HEK293 (cell line): ENCODE measurements at regions not wholly inside any gene's neighbourhood (a gene's known extent, or its start where the extent isn't known, plus 50 kb on each side); places are given as distances from the start of the nearest gene placed in this dataset.

Experiments used
- CTCF ChIA-PET: fragments of 350-600 bp; formaldehyde crosslinking; extraction: SDS; loops from one replicate; lab custom pipeline; 2021; ENCODE audit warnings: antibody characterized with exemption; lab: Yijun Ruan, JAX
- POLR2A ChIA-PET: fragments of 300-600 bp; formaldehyde crosslinking; extraction: SDS; loops from one replicate; lab custom pipeline; 2020; ENCODE audit warnings: antibody characterized with exemption, inconsistent platforms; lab: Yijun Ruan, JAX
- H3K27ac ChIP-seq: fragments of 200-500 bp; sonication (Bioruptor generic); 2 replicates; pipeline ENCODE4 v1.5.1; 2014; ENCODE audit warnings: low read depth, low read length, control low read depth, inconsistent platforms; ENCODE audit errors: extremely low read depth
- H3K36me3 ChIP-seq, 2 experiments: fragments of 200-500 bp in 1 of 2; sonication (Bioruptor generic) in 1 of 2; 1 replicate in 1 of 2; 2 replicates in 1 of 2; pipeline ENCODE4 v1.5.1; 2014 to 2017; ENCODE audit warnings: inconsistent platforms in 2 of 2, low read length in 2 of 2; ENCODE audit not compliant: control insufficient read depth in 2 of 2, insufficient read depth in 1 of 2
- H3K4me1 ChIP-seq: fragments of 200-500 bp; sonication (Bioruptor generic); 2 replicates; pipeline ENCODE4 v1.5.1; 2014; ENCODE audit warnings: mild to moderate bottlenecking, low read length, inconsistent platforms; ENCODE audit not compliant: control insufficient read depth, insufficient read depth
- H3K4me3 ChIP-seq: 2 replicates; pipeline ENCODE4 v1.5.1; 2011; ENCODE audit warnings: low read depth, mild to moderate bottlenecking, control low read depth, low read length, moderate library complexity
- H3K9me3 ChIP-seq: fragments of 200-500 bp; sonication (Bioruptor generic); 2 replicates; pipeline ENCODE4 v1.5.1; 2014; ENCODE audit warnings: low read depth, low read length, inconsistent platforms; ENCODE audit not compliant: control insufficient read depth, insufficient read depth
- BCL11A ChIP-seq: fragments of 450-650 bp; formaldehyde crosslinking; IDR thresholded peaks from 2 replicates; pipeline ENCODE4 v1.5.1; 2016; ENCODE audit warnings: low read depth, missing biosample characterization, missing genetic modification characterization
- BCL6B ChIP-seq: fragments of 450-650 bp; formaldehyde crosslinking; IDR thresholded peaks from 2 replicates; pipeline ENCODE4 v1.5.1; 2017; ENCODE audit warnings: missing biosample characterization, missing genetic modification characterization
- EGR2 ChIP-seq: fragments of 450-650 bp; formaldehyde crosslinking; IDR thresholded peaks from 2 replicates; pipeline ENCODE4 v1.5.1; 2016; ENCODE audit warnings: low read depth, missing biosample characterization, missing genetic modification characterization
- FEZF1 ChIP-seq: fragments of 450-650 bp; formaldehyde crosslinking; IDR thresholded peaks from 2 replicates; pipeline ENCODE4 v1.5.1; 2016; ENCODE audit warnings: missing biosample characterization, missing genetic modification characterization
- GLI2 ChIP-seq: fragments of 450-650 bp; formaldehyde crosslinking; IDR thresholded peaks from 2 replicates; pipeline ENCODE4; 2017; ENCODE audit warnings: missing biosample characterization, missing genetic modification characterization, low read depth, borderline replicate concordance
- GLI4 ChIP-seq: fragments of 450-650 bp; formaldehyde crosslinking; IDR thresholded peaks from 2 replicates; pipeline ENCODE4 v1.5.1; 2016; ENCODE audit warnings: missing biosample characterization, missing genetic modification characterization
- IKZF3 ChIP-seq: fragments of 450-650 bp; IDR thresholded peaks from 2 replicates; pipeline ENCODE4 v1.5.0; 2018; ENCODE audit warnings: missing biosample characterization, mild to moderate bottlenecking, missing genetic modification characterization, moderate library complexity
- MEIS1 ChIP-seq: sonication (generic); formaldehyde crosslinking; IDR thresholded peaks from 2 replicates; pipeline ENCODE4 v1.8.1; 2022; ENCODE audit warnings: missing genetic modification reagents, mild to moderate bottlenecking, borderline replicate concordance
- OSR2 ChIP-seq: fragments of 450-650 bp; formaldehyde crosslinking; IDR thresholded peaks from 2 replicates; pipeline ENCODE4 v1.5.1; 2016; ENCODE audit warnings: missing biosample characterization, missing genetic modification characterization
- OVOL3 ChIP-seq: fragments of 450-650 bp; formaldehyde crosslinking; IDR thresholded peaks from 2 replicates; pipeline ENCODE4 v1.5.1; 2016; ENCODE audit warnings: missing biosample characterization, missing genetic modification characterization
- PBX3 ChIP-seq: sonication (generic); formaldehyde crosslinking; IDR thresholded peaks from 2 replicates; pipeline ENCODE4 v1.8.1; 2022; ENCODE audit warnings: mild to moderate bottlenecking, moderate library complexity, missing genetic modification reagents
- REPIN1 ChIP-seq: fragments of 450-650 bp; formaldehyde crosslinking; IDR thresholded peaks from 2 replicates; pipeline ENCODE4 v1.5.1; 2017; ENCODE audit warnings: missing biosample characterization, missing genetic modification characterization, low read depth
- ZIC2 ChIP-seq: fragments of 450-650 bp; formaldehyde crosslinking; IDR thresholded peaks from 2 replicates; pipeline ENCODE4 v1.5.1; 2016; ENCODE audit warnings: missing biosample characterization, missing genetic modification characterization
- ZNF10 ChIP-seq: fragments of 450-650 bp; formaldehyde crosslinking; IDR thresholded peaks from 2 replicates; pipeline ENCODE4 v1.5.1; 2017; ENCODE audit warnings: missing biosample characterization, missing genetic modification characterization
- ZNF146 ChIP-seq: fragments of 450-650 bp; formaldehyde crosslinking; IDR thresholded peaks from 2 replicates; pipeline ENCODE4 v1.5.1; 2016; ENCODE audit warnings: missing biosample characterization, missing genetic modification characterization
- ZNF211 ChIP-seq: fragments of 450-650 bp; formaldehyde crosslinking; IDR thresholded peaks from 2 replicates; pipeline ENCODE4 v1.5.1; 2016; ENCODE audit warnings: low read depth, missing biosample characterization, missing genetic modification characterization
- ZNF324 ChIP-seq: fragments of 450-650 bp; formaldehyde crosslinking; IDR thresholded peaks from 2 replicates; pipeline ENCODE4 v1.5.1; 2016; ENCODE audit warnings: missing biosample characterization, missing genetic modification characterization
- ZNF37A ChIP-seq: fragments of 450-650 bp; IDR thresholded peaks from 2 replicates; pipeline ENCODE4 v1.5.1; 2018; ENCODE audit warnings: missing biosample characterization, missing genetic modification characterization
- ZNF416 ChIP-seq: fragments of 450-650 bp; formaldehyde crosslinking; IDR thresholded peaks from 2 replicates; pipeline ENCODE4 v1.5.1; 2016; ENCODE audit warnings: missing biosample characterization, missing genetic modification characterization
- ZNF544 ChIP-seq: fragments of 450-650 bp; formaldehyde crosslinking; IDR thresholded peaks from 2 replicates; pipeline ENCODE4 v1.5.0; 2017; ENCODE audit warnings: missing biosample characterization, missing genetic modification characterization
- ZNF596 ChIP-seq: fragments of 450-650 bp; IDR thresholded peaks from 2 replicates; pipeline ENCODE4 v1.5.0; 2018; ENCODE audit warnings: missing biosample characterization, mild to moderate bottlenecking, missing genetic modification characterization, moderate library complexity
- ZNF610 ChIP-seq: fragments of 450-650 bp; formaldehyde crosslinking; IDR thresholded peaks from 2 replicates; pipeline ENCODE4 v1.5.1; 2016; ENCODE audit warnings: missing biosample characterization, missing genetic modification characterization, borderline replicate concordance
- ZNF639 ChIP-seq: fragments of 450-650 bp; formaldehyde crosslinking; IDR thresholded peaks from 2 replicates; pipeline ENCODE4 v1.5.1; 2016; ENCODE audit warnings: missing biosample characterization, missing genetic modification characterization
- ZNF660 ChIP-seq: fragments of 450-650 bp; IDR thresholded peaks from 2 replicates; pipeline ENCODE4 v1.5.1; 2018; ENCODE audit warnings: missing biosample characterization, mild to moderate bottlenecking, missing genetic modification characterization
- ZNF664 ChIP-seq: fragments of 450-650 bp; formaldehyde crosslinking; IDR thresholded peaks from 2 replicates; pipeline ENCODE4 v1.5.1; 2016; ENCODE audit warnings: missing biosample characterization, missing genetic modification characterization
- TF ChIP-seq, protein P1 (sequence below): fragments of 450-650 bp; formaldehyde crosslinking; IDR thresholded peaks from 2 replicates; pipeline ENCODE4 v1.5.1; 2016; ENCODE audit warnings: missing biosample characterization, missing genetic modification characterization, borderline replicate concordance
- TF ChIP-seq, protein P2 (sequence below): fragments of 450-650 bp; formaldehyde crosslinking; IDR thresholded peaks from 2 replicates; pipeline ENCODE4 v1.5.1; 2016; ENCODE audit warnings: missing biosample characterization, missing genetic modification characterization
- TF ChIP-seq, protein P3 (sequence below): fragments of 450-650 bp; formaldehyde crosslinking; IDR thresholded peaks from 2 replicates; pipeline ENCODE4 v1.5.1; 2017; ENCODE audit warnings: missing biosample characterization, mild to moderate bottlenecking, missing genetic modification characterization, moderate library complexity

DNA sequence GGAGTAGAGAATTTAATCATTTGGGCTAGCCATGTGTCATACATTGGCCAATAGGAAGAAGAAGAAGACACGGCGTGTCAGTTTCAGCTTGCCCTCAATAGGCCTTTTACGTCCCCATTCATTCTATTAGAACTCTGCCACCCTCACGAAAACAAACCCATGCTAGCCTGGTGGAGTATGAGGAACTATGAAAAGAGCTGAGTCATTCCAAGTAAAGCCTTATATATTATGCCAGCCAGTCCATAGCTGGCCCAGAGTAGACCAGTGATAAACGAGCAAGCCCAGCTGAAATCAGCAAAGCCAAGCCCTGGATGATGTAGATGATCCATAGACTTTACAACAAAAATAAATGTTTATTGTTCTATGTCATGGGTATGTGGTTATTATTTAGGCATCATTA lies 895.1 kb downstream of the TLE1 start:
- CTCF ChIA-PET: no interaction called here
- Histone ChIP-seq H3K36me3 (no peaks in the 10 kb centered on the region), H3K27ac (no peak overlapping the region)
- TF ChIP-seq ZNF146 (tag by site-specific recombination) (no peak), OVOL3 (tag by site-specific recombination) (no peak), BCL6B (tag by site-specific recombination) (no peak), PBX3 (no peak), GLI4 (no peak), BCL11A (tag by site-specific recombination) (no peak), ZNF10 (tag by site-specific recombination) (no peak), ZNF596 (tag by site-specific recombination) (no peak), REPIN1 (tag by site-specific recombination) (no peak), ZNF664 (tag by site-specific recombination) (no peak), EGR2 (tag by site-specific recombination) (no peak), GLI2 (no peak), OSR2 (tag by site-specific recombination) (no peak), ZNF610 (tag by site-specific recombination) (no peak)
- TF ChIP-seq, protein P1, sequence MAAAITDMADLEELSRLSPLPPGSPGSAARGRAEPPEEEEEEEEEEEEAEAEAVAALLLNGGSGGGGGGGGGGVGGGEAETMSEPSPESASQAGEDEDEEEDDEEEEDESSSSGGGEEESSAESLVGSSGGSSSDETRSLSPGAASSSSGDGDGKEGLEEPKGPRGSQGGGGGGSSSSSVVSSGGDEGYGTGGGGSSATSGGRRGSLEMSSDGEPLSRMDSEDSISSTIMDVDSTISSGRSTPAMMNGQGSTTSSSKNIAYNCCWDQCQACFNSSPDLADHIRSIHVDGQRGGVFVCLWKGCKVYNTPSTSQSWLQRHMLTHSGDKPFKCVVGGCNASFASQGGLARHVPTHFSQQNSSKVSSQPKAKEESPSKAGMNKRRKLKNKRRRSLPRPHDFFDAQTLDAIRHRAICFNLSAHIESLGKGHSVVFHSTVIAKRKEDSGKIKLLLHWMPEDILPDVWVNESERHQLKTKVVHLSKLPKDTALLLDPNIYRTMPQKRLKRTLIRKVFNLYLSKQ: no peak
- TF ChIP-seq, all 188 proteins: peak for 0
- no peaks in the 10 kb centered on the region for H3K9me3 ChIP-seq
- POLR2A ChIA-PET: no interaction called here
- H3K4me1 ChIP-seq: no peaks in the 10 kb centered on the region; the same call in 1 of the 2 replicates
- no peak overlapping the region for H3K4me3 ChIP-seq

DNA sequence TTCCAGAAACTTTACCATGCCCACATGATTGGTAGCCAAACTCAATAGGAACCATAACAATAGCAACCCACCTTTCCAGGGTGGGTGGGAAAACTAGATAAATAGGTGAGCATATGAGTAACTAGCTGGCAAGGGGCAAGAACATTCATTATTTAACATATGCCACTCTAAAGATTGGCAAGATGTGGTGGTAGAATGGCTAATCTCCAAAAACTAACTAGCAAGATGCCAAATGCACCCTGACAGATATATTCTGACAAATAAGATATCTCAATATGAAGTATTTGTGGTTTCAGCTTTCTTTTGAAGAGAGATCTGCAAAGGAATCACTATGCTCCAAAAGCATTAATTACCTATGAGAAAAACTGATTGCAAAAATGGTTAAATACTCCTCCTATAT lies 895.6 kb downstream of the TLE1 start:
- no peak overlapping the region for H3K27ac ChIP-seq
- CTCF ChIA-PET: no interaction called here
- no peaks in the 10 kb centered on the region; the same call in 1 of the 2 replicates for H3K4me1 ChIP-seq
- H3K9me3 ChIP-seq: no peaks in the 10 kb centered on the region
- POLR2A ChIA-PET: no interaction called here
- H3K4me3 ChIP-seq: no peak overlapping the region
- H3K36me3 ChIP-seq: no peaks in the 10 kb centered on the region
- TF ChIP-seq, protein P2, sequence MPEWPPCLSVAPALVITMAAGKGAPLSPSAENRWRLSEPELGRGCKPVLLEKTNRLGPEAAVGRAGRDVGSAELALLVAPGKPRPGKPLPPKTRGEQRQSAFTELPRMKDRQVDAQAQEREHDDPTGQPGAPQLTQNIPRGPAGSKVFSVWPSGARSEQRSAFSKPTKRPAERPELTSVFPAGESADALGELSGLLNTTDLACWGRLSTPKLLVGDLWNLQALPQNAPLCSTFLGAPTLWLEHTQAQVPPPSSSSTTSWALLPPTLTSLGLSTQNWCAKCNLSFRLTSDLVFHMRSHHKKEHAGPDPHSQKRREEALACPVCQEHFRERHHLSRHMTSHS (tag by site-specific recombination): no peak
- TF ChIP-seq ZIC2 (no peak), ZNF324 (tag by site-specific recombination) (no peak), ZNF416 (no peak)

DNA sequence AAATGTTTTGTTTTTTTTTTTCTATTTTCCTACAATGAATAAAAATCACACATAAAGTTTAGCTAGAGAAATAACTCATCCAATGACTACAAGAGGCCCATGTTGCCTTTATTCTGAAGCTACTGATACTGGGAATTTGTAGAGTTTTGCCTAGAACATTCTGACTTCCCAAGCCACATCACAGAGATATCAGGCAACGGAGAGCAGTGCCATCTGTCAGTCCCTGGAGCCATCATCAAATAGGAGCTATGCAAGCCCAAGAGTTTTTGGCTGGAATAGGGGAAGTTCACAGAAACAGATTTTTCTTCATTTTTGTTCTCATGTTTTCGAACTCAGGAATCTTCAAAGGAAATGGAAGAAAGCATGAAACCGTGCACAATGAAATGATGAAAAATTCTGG lies 896.6 kb downstream of the TLE1 start:
- Histone ChIP-seq H3K36me3 (no peaks in the 10 kb centered on the region), H3K9me3 (no peaks in the 10 kb centered on the region)
- POLR2A ChIA-PET: no interaction called here
- TF ChIP-seq MEIS1: no peak
- TF ChIP-seq, protein P3, sequence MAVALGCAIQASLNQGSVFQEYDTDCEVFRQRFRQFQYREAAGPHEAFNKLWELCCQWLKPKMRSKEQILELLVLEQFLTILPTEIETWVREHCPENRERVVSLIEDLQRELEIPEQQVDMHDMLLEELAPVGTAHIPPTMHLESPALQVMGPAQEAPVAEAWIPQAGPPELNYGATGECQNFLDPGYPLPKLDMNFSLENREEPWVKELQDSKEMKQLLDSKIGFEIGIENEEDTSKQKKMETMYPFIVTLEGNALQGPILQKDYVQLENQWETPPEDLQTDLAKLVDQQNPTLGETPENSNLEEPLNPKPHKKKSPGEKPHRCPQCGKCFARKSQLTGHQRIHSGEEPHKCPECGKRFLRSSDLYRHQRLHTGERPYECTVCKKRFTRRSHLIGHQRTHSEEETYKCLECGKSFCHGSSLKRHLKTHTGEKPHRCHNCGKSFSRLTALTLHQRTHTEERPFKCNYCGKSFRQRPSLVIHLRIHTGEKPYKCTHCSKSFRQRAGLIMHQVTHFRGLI: no peak
- TF ChIP-seq ZNF211 (tag by site-specific recombination): no peak
- TF ChIP-seq ZNF660: no peak
- TF ChIP-seq ZNF37A (tag by site-specific recombination): no peak
- no peak for TF ChIP-seq ZNF639
- no peak for TF ChIP-seq IKZF3 (tag by site-specific recombination)
- TF ChIP-seq ZNF544 (tag by site-specific recombination): no peak
- TF ChIP-seq FEZF1 (tag by site-specific recombination): no peak

More for the DNA sequence above, 896.6 kb downstream of the TLE1 start:
- H3K27ac ChIP-seq: no peak overlapping the region
- H3K4me3 ChIP-seq: no peak overlapping the region
- H3K4me1 ChIP-seq: no peaks in the 10 kb centered on the region; the same call in 1 of the 2 replicates
- CTCF ChIA-PET: interaction anchor here (0.6 kb wide), 1 partner anchor 324 kb away, joined by 3 read pairs; no protein-coding TSS in a partner anchor
